NCI-H524 (cell line): ENCODE measurements at regions not wholly inside any gene's neighbourhood (a gene's known extent, or its start where the extent isn't known, plus 50 kb on each side); places are given as distances from the start of the nearest gene placed in this dataset.
"Not testable (repeated sequence)": the region's sequence is repeated elsewhere in the genome, so short reads cannot be mapped to it uniquely, and the experiment has no call there.

Source experiments
- DNase-seq, 2 experiments: peaks; one replicate each; lab custom pipeline; 2025; lab: John Stamatoyannopoulos, UW

GRCh38 chr16:86716649-86717048, 138.3 kb downstream of the FOXL1 start:
- no peak for DNase-seq

GRCh38 chr16:86718118-86718517, 139.8 kb downstream of the FOXL1 start:
- no peak for DNase-seq

- no peak for DNase-seq
Measured at GRCh38 chr16:86722970-86723369, 144.6 kb downstream of the FOXL1 start.

DNA sequence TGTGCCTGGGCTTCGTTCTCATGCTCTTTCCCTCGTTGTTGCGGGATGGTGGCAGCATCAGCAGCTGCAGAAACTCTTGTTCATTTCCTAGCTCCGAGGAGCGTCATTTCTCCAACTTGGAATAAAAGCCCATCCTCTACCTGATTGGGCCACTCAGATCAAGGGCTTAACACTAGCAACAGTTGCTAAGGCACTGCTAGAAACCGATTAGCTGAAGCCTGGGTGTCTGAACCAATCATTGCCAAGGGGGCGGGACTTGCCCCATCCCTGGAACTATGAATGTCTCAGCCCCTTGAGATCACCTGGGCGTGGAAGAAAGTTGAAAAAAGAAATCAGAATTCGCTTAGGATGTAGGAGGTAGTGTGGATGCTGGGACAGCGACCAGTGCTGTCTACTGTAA, 145.3 kb downstream of the FOXL1 start:
- no peak for DNase-seq

- DNase-seq, result no peak
Measured at GRCh38 chr16:86725401-86725800, 147.1 kb downstream of the FOXL1 start.

- DNase-seq, result no peak
Measured at GRCh38 chr16:86726340-86726739, 148.0 kb downstream of the FOXL1 start.

- DNase-seq, result no peak
Measured at GRCh38 chr16:86727131-86727530, 148.8 kb downstream of the FOXL1 start.

DNA sequence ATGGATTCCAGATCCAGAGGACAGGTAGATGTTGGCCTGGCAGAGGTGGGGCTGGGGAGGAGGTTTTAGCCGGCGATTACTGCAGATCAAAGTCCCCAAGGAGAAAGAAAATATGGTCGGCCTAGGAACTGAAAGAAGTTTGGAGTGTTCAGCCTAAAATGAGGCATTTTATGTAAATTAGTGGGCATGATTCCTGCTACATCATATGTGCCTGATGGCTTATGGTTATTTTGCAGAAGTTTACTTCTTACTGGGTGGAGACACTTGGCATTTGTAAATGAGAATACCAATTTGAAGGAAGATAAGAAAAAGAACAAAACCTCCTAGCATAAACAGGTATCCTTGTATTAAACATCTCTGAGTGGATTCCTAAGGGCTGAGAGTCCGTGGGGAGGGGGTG, 149.3 kb downstream of the FOXL1 start:
- DNase-seq, result no peak

DNA sequence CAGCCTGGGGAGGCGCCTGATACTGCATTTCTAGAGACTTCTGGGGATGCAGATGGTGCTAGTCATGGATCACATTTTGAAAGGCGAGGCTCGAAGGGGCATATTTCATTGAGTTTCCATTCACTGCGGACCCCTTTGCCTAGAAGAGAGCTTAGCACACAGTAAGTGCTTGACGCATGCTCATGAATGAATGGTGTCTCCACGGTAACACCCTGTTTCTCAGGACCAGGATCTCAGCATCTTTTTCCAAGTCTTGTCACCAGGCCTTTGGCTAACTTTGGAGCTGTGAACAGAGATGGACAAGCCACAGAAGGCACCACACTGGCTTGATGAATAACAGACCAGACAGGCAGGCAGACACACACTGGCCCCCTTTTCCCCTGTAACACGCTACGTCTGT, 151.3 kb downstream of the FOXL1 start:
- no peak for DNase-seq

- DNase-seq, result no peak
Measured at GRCh38 chr16:86730086-86730485, 151.7 kb downstream of the FOXL1 start.

DNA sequence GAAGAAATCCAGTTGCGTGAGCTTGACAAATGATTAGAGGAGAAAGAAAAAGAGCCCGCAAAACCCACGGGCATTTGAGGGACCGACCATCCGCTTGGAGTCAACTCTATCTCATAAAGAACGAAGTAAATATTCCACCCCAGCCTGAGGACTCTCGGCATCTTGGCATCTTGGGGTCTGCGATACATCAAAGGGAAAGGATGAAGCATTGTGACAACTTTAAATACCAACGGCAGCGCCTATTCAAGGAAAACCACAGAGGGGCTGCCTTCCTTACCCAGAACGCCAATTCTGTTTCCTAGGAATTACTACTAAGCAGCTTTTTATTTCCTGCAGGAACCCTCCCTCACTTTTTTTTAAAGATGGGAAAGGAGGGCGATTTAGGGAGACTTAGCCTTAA, 152.2 kb downstream of the FOXL1 start:
- DNase-seq, result no peak

DNA sequence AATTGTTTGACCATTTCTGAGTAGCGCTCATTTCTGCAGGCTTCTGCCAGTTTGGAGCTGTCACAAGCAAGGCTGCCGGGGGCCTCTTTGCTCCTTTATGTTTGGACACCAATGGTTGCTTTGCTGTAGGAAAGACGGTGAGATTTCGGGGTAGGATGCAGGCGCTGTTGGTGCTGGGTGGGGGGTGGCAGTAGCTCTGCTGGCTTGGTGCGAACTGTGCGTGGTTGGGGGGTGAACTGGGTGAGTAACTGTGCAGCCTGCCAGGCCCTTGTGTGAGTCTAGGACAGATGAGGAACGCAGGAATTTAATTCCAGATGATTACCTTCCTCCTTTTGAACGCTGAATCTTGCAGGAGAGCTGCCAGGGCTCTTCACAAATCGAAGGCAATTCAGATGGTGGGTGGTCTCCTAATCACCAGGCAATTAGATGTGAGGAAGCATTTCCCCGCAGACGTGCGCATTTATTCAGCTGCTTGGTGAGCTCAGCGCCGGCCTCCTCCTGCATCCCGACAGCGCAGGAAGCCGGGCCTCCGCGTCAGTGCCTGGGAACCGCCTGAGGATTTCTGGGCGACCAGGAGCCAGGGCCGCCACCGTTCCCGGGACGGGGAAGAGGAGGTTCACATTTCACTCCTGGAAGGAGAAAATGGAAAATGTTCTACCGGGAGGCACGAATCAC, 154.4 kb downstream of the FOXL1 start:
- no peak for DNase-seq

GRCh38 chr16:86733546-86734254, 155.4 kb downstream of the FOXL1 start:
- DNase-seq, result no peak

- DNase-seq, result no peak
Measured at GRCh38 chr16:86734543-86735460, 156.5 kb downstream of the FOXL1 start.

DNA sequence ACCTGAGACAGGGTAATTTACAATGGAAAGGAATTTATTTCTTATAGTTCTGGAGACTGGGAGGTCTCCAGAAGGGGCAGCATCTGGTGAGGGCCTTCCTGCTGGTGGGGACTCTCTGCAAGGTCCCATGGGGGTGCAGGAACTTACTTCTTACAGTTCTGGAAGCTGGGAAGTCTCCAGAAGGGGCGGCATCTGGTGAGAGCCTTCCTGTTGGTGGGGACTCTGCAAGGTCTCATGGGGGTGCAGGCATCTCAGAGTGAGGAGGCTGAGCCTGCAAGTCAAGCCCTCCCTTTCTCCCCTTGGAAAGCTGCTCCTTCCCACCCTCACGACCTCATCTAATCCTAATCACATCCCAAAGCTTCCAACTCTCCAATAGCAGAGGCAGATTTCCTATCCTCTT, 157.4 kb downstream of the FOXL1 start:
- no peak for DNase-seq

DNA sequence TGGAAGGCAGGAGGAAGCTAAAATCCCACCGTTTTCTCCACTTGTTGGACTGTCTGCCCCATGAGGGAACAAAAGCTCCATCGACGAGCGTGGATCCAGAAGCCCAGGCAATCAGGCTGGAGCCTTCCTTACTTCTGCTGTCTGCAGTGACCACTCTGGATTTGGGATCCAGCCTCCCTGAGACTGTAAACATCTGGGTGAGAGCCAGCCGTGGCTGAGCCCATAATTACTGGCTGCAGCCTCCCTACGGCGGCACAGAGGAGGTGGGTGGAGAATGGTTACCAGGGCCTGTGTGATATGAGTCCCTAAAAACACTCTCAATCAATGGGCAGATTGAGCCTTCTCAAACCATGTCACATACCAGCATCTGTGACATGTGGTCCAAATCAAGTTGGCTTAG, 158.2 kb downstream of the FOXL1 start:
- DNase-seq, result no peak

DNA sequence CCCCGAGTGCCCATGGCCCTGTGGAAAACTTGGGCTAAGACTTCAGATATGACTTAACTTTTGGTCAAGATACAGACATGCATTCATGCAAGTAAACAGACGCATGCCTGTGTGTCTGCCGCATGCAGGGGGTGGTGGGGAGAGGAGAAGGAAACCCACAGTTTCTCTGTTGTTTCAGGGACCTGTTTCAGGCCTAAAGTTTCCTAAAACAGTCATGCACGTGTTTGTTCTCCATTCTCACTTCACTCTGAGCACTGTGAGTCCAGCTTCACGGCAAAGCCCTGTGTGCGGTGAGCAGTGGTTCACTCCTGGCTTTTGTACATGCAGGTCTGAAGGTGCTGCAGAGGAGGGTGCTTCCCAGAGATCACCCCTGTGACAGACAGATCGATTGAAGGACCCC, 158.7 kb downstream of the FOXL1 start:
- DNase-seq, result no peak

DNA sequence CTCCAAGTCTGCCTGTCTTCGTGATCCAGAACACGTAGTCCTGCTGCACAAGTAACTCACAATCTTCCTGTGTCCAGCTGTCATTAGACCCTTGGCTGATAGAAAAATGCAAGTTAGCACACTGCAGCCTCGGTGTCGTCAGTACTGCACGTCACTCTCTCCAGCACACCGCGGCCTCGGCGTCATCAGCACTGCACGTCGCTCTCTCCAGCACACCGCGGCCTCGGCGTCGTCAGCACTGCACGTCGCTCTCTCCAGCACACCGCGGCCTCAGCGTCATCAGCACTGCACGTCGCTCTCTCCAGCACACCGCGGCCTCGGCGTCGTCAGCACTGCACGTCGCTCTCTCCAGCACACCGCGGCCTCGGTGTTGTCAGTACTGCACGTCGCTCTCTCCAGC, 160.0 kb downstream of the FOXL1 start:
- DNase-seq, result not testable (repeated sequence)

DNA sequence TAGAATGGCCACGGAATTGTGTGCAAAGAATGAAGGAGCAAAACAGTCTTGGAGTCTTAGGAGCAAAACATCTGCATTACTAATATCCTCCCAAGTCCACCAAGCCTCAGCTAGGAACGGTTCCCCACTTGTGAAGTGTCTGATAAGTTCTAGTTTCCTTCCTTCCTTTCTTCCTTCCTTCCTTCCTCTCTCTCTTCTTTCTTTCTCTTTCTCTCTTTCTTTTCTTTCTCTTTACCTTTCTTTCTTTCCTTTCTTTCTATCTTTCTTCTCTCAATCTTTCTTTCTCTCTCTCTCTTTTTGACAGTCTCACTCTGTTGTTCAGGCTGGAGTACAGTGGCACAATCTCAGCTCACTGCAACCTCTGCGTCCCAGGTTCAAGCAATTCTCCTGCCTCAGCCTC, 160.8 kb downstream of the FOXL1 start:
- DNase-seq, result no peak

DNA sequence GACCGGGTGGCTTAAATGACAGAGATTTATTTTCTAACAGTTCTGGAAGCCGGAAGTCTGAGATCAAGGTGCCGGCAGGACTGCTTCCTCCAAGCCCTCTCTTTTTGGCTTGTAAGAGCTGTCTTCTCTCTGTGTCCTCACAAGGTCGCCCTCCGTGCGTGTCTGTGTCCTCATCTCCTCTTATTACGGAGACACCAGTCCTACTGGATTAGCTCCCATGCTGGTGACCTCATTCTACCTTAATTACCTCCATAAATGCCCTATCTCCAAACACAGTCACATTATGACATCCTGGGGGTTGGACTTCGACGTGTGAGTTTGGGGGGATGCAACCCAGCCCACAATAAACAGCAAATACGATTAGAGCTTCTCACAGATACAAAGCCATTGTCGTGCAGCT, 161.5 kb downstream of the FOXL1 start:
- DNase-seq, result no peak

- DNase-seq, result no peak
Measured at GRCh38 chr16:86740298-86740697, 161.9 kb downstream of the FOXL1 start.

- no peak for DNase-seq
Measured at GRCh38 chr16:86740906-86741799, 162.8 kb downstream of the FOXL1 start.
